ENCODE measurements at regions not wholly inside any gene's neighbourhood (a gene's known extent, or its start where the extent isn't known, plus 50 kb on each side); places are given as distances from the start of the nearest gene placed in this dataset.

DNA sequence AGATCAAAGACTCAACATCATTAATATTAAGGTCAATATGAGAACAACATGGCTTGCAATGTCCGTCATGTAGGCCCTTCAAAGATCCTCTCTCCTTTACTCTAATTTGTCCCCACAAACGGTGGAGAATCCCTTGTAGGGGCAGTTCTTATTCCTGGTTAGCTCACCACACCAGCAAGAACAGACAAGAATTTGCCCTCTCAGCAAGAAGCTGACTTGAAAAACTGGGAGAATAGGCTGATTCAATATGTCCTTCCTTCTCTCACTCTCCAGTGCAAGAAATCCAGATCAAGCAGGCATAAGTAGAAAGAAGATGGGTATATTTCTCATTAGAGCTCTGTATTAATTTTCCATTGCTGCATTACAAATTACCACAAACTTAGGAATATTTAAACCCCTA is 704.2 kb upstream of the SLIT2 start:
- CTCF ChIA-PET = no interaction called here
- intact Hi-C loops (cut with micrococcal nuclease; ENCODE audit: unreplicated experiment) = no loop called here

GRCh38 chr4:19544446-19545125 is 707.1 kb upstream of the SLIT2 start:
- no peaks in the 10 kb centered on the region for H3K9me3 ChIP-seq (ENCODE audit: low read depth, low read length, poor library complexity, severe bottlenecking)
- POLR2A ChIA-PET (ENCODE audit: low non-redundant PET) = no interaction called here
- CTCF ChIA-PET = no interaction called here
- H3K27me3 ChIP-seq (replicated peaks; ENCODE audit: insufficient read depth, low read depth, low read length, poor library complexity) = no peaks in the 10 kb centered on the region
- intact Hi-C loops (cut with micrococcal nuclease; ENCODE audit: unreplicated experiment) = no loop called here
- TF ChIP-seq EZH2 (IDR thresholded peaks at IDR 0.05; ENCODE audit: borderline replicate concordance, low read depth, low read length, poor library complexity, severe bottlenecking) (no peak), CTCF (conservative IDR thresholded peaks at IDR 0.05; ENCODE audit: low read depth, low read length) (no peak)
- no peak for DNase-seq (ENCODE audit: low spot score)
- no peak overlapping the region for H3K4me3 ChIP-seq (ENCODE audit: low read depth, low read length, poor library complexity, severe bottlenecking)
- H3K4me1 ChIP-seq (ENCODE audit: insufficient read depth, low read length, poor library complexity, severe bottlenecking) = peaks cover 21% of the 10 kb centered on the region
- no peak overlapping the region for H3K27ac ChIP-seq (ENCODE audit: low read depth, low read length, poor library complexity, severe bottlenecking)
- no TSS peak for BruUV-seq (replicated peaks)
- H3K36me3 ChIP-seq (ENCODE audit: insufficient read depth, low read length, poor library complexity, severe bottlenecking) = no peaks in the 10 kb centered on the region

More for the DNA sequence above, 704.2 kb upstream of the SLIT2 start:
- Histone ChIP-seq H3K36me3 (ENCODE audit: insufficient read depth, low read length, poor library complexity, severe bottlenecking) (no peaks in the 10 kb centered on the region), H3K27me3 (replicated peaks; ENCODE audit: insufficient read depth, low read depth, low read length, poor library complexity) (no peaks in the 10 kb centered on the region), H3K27ac (ENCODE audit: low read depth, low read length, poor library complexity, severe bottlenecking) (no peak overlapping the region), H3K4me3 (ENCODE audit: low read depth, low read length, poor library complexity, severe bottlenecking) (no peak overlapping the region), H3K4me1 (ENCODE audit: insufficient read depth, low read length, poor library complexity, severe bottlenecking) (peaks cover 2% of the 10 kb centered on the region), H3K9me3 (ENCODE audit: low read depth, low read length, poor library complexity, severe bottlenecking) (no peaks in the 10 kb centered on the region)
- BruUV-seq (replicated peaks) = no TSS peak
- DNase-seq (ENCODE audit: low spot score) = no peak
- POLR2A ChIA-PET (ENCODE audit: low non-redundant PET) = interaction anchor here (0.6 kb wide), 1 partner anchor 12 kb away, joined by 4 read pairs; no protein-coding TSS in a partner anchor
- no peak for TF ChIP-seq EZH2 (IDR thresholded peaks at IDR 0.05; ENCODE audit: borderline replicate concordance, low read depth, low read length, poor library complexity, severe bottlenecking)
- no peak for TF ChIP-seq CTCF (conservative IDR thresholded peaks at IDR 0.05; ENCODE audit: low read depth, low read length)

- Histone ChIP-seq H3K4me1 (ENCODE audit: insufficient read depth, low read length, poor library complexity, severe bottlenecking) (peaks cover 29% of the 10 kb centered on the region), H3K9me3 (ENCODE audit: low read depth, low read length, poor library complexity, severe bottlenecking) (no peaks in the 10 kb centered on the region), H3K36me3 (ENCODE audit: insufficient read depth, low read length, poor library complexity, severe bottlenecking) (no peaks in the 10 kb centered on the region), H3K4me3 (ENCODE audit: low read depth, low read length, poor library complexity, severe bottlenecking) (no peak overlapping the region), H3K27me3 (replicated peaks; ENCODE audit: insufficient read depth, low read depth, low read length, poor library complexity) (no peaks in the 10 kb centered on the region), H3K27ac (ENCODE audit: low read depth, low read length, poor library complexity, severe bottlenecking) (no peak overlapping the region)
- no TSS peak for BruUV-seq (replicated peaks)
- intact Hi-C loops (cut with micrococcal nuclease; ENCODE audit: unreplicated experiment) = no loop called here
- peak; percentile 10 for DNase-seq (ENCODE audit: low spot score)
- CTCF ChIA-PET = no interaction called here
- POLR2A ChIA-PET (ENCODE audit: low non-redundant PET) = no interaction called here
- TF ChIP-seq CTCF (conservative IDR thresholded peaks at IDR 0.05; ENCODE audit: low read depth, low read length) (no peak), EZH2 (IDR thresholded peaks at IDR 0.05; ENCODE audit: borderline replicate concordance, low read depth, low read length, poor library complexity, severe bottlenecking) (no peak)
These were observed 710.7 kb upstream of the SLIT2 start for GRCh38 chr4:19540859-19541540.
